ENCODE measurements at regions not wholly inside any gene's neighbourhood (a gene's known extent, or its start where the extent isn't known, plus 50 kb on each side); places are given as distances from the start of the nearest gene placed in this dataset.

GRCh38 chr5:169496878-169497277 is 86.7 kb upstream of the SPDL1 start:
- H2BK5ac ChIP-seq (ENCODE audit: low read depth, low read length), result no peak overlapping the region
- H2BK120ac ChIP-seq (replicated peaks; ENCODE audit: low read depth, low read length), result no peak overlapping the region
- H3K9me3 ChIP-seq (ENCODE audit: insufficient read depth in 2 of 2, low read depth in 1 of 2, low read length in 1 of 2), result no peaks in the 10 kb centered on the region
- H3K79me2 ChIP-seq (ENCODE audit: control insufficient read depth in 1 of 2, insufficient read depth in 2 of 2, low read length in 2 of 2), result no peaks in the 10 kb centered on the region
- no peak overlapping the region for H3K9ac ChIP-seq (replicated peaks in 1 of 4; ENCODE audit: extremely low read depth in 1 of 4, low read depth in 3 of 4, low read length in 3 of 4)
- POLR2A ChIA-PET (ENCODE audit: partially characterized antibody), result no interaction called here
- no peak overlapping the region for H3K56ac ChIP-seq (replicated peaks; ENCODE audit: insufficient read length, low read depth, low read length)
- H3K36me3 ChIP-seq (ENCODE audit: control insufficient read depth in 2 of 4, insufficient read depth in 4 of 4, low read length in 3 of 4), result no peaks in the 10 kb centered on the region
- no peak overlapping the region for H4K5ac ChIP-seq (ENCODE audit: insufficient read length, low read depth, low read length)
- H3K27me3 ChIP-seq (replicated peaks in 1 of 4; ENCODE audit: control insufficient read depth in 3 of 4, extremely low read depth in 1 of 4, insufficient read depth in 3 of 4, low read length in 3 of 4), result no peaks in the 10 kb centered on the region
- 82% methylated on average over 1 of the region's 1 CpG; no CpG with 5 or more reads in 1 of the 2 experiments for WGBS, 2 experiments (ENCODE audit: extremely low coverage in 1 of 2, insufficient coverage in 1 of 2, insufficient read length in 1 of 2, insufficient replicate concordance in 2 of 2, low coverage in 1 of 2, low lambda C conversion rate in 2 of 2, missing lambda C conversion rate in 1 of 2)
- FAIRE-seq (no peak), DNase-seq (ENCODE audit: low read depth in 1 of 2, low spot score in 2 of 2) (no peak)
- H3K4me2 ChIP-seq (ENCODE audit: insufficient read depth in 1 of 2, low read depth in 2 of 2, low read length in 2 of 2), result no peak overlapping the region
- H2AFZ ChIP-seq (ENCODE audit: low read length), result no peak overlapping the region
- no peak overlapping the region for H3K23ac ChIP-seq (ENCODE audit: insufficient read length)
- H4K91ac ChIP-seq (replicated peaks; ENCODE audit: insufficient read length, low read length), result no peak overlapping the region
- H4K20me1 ChIP-seq (replicated peaks in 1 of 2; ENCODE audit: control insufficient read depth in 1 of 2, insufficient read depth in 2 of 2, low read length in 2 of 2), result no peaks in the 10 kb centered on the region
- no peaks in the 10 kb centered on the region for H3K23me2 ChIP-seq (ENCODE audit: low read depth, low read length)
- H2BK20ac ChIP-seq (ENCODE audit: low read length), result no peak overlapping the region
- no peak overlapping the region for H3K4ac ChIP-seq (replicated peaks; ENCODE audit: insufficient read length, low read depth, low read length)
- no peak overlapping the region for H4K8ac ChIP-seq (ENCODE audit: extremely low read depth, insufficient read depth, low read length)
- CTCF ChIA-PET (ENCODE audit: partially characterized antibody), result no interaction called here
- H3K18ac ChIP-seq (ENCODE audit: extremely low read depth, low read length), result no peak overlapping the region
- H3K79me1 ChIP-seq (ENCODE audit: low read depth, low read length), result no peaks in the 10 kb centered on the region
- no peak overlapping the region for H2AK5ac ChIP-seq (ENCODE audit: low read depth, low read length)
- H2BK15ac ChIP-seq (ENCODE audit: low read length), result no peak overlapping the region
- no peak overlapping the region for H3K27ac ChIP-seq (ENCODE audit: low read depth, low read length)
- no peak overlapping the region for H2BK12ac ChIP-seq (ENCODE audit: low read depth, low read length)
- H3K14ac ChIP-seq (ENCODE audit: insufficient read length), result no peak overlapping the region
- H3K4me3 ChIP-seq (ENCODE audit: extremely low read depth in 1 of 4, insufficient read depth in 2 of 4, low read depth in 3 of 4, low read length in 4 of 4), result no peak overlapping the region
- H3K4me1 ChIP-seq (replicated peaks in 1 of 4; ENCODE audit: control insufficient read depth in 3 of 4, insufficient read depth in 4 of 4, low read length in 3 of 4), result no peaks in the 10 kb centered on the region
- TF ChIP-seq GTF2F1 (IDR thresholded peaks at IDR 0.05; ENCODE audit: borderline replicate concordance, low read depth, low read length) (no peak), CTCF (IDR thresholded peaks at IDR 0.05; ENCODE audit: control extremely low read depth in 1 of 3, insufficient read depth in 1 of 3, low read depth in 1 of 3, low read length in 3 of 3) (no peak), CTBP2 (IDR thresholded peaks at IDR 0.05; ENCODE audit: borderline replicate concordance, insufficient read depth, insufficient read length, low read length) (no peak), JUND (IDR thresholded peaks at IDR 0.05; ENCODE audit: low read length) (no peak), NRF1 (IDR thresholded peaks at IDR 0.05; ENCODE audit: low read depth, low read length) (no peak), EZH2 (IDR thresholded peaks at IDR 0.05; ENCODE audit: low read depth, low read length, severe bottlenecking) (no peak), TBP (IDR thresholded peaks at IDR 0.05; ENCODE audit: low read depth, low read length) (no peak), TAF7 (optimal IDR thresholded peaks at IDR 0.05; ENCODE audit: borderline replicate concordance, low read depth, low read length) (no peak), CBX5 (IDR thresholded peaks at IDR 0.05; ENCODE audit: low read depth, low read length) (no peak), NANOG (IDR thresholded peaks at IDR 0.05; ENCODE audit: insufficient read depth, low read depth, low read length, poor library complexity, severe bottlenecking) (no peak), RNF2 (IDR thresholded peaks at IDR 0.05; ENCODE audit: borderline replicate concordance, low read depth, low read length, missing control alignments, poor library complexity, severe bottlenecking) (no peak), SIRT6 (IDR thresholded peaks at IDR 0.05; ENCODE audit: low read length) (no peak)

All from H1 (cell line).